IMR-90 (cell line): ENCODE measurements at regions not wholly inside any gene's neighbourhood (a gene's known extent, or its start where the extent isn't known, plus 50 kb on each side); places are given as distances from the start of the nearest gene placed in this dataset.

Experiments
- ATAC-seq: fragments of 200-7000 bp; cut with Tn5 transposase; 2 replicates; pipeline ENCODE4 v1.9.1; 2020; ENCODE audit warnings: low read depth, mild to moderate bottlenecking, moderate library complexity
- BruUV-seq: library from RNA; stranded (reverse); fragments of 400-500 nt; replicated peaks from 2 replicates; lab custom pipeline; 2021; lab: Mats Ljungman, UMichigan
- CTCF ChIA-PET: fragments of 300-600 bp; formaldehyde crosslinking; extraction: SDS; loops from one replicate; lab custom pipeline; 2021; ENCODE audit warnings: antibody characterized with exemption; lab: Yijun Ruan, JAX
- POLR2A ChIA-PET: fragments of 300-600 bp; sonication (Branson Sonifier 250); formaldehyde crosslinking; loops from one replicate; lab custom pipeline; 2022; ENCODE audit warnings: antibody characterized with exemption; ENCODE audit not compliant: unreplicated experiment; lab: Charles Lee
- DNase-seq: peaks from one replicate; pipeline ENCODE4 v3.0.0; 2013
- H2AFZ ChIP-seq: replicated peaks from 2 replicates; pipeline ENCODE3; 2013; ENCODE audit warnings: low read length, mild to moderate bottlenecking; ENCODE audit not compliant: poor library complexity
- H2AK5ac ChIP-seq: 2 replicates; pipeline ENCODE4 v1.6.1; 2013; ENCODE audit warnings: low read depth, low read length, inconsistent platforms
- H2AK9ac ChIP-seq: replicated peaks from 2 replicates; pipeline ENCODE3; 2013; ENCODE audit warnings: mild to moderate bottlenecking, low read depth, low read length, moderate library complexity; ENCODE audit not compliant: poor library complexity
- H2BK120ac ChIP-seq: 2 replicates; pipeline ENCODE4 v1.6.1; 2013; ENCODE audit warnings: low read depth, low read length, inconsistent platforms
- H2BK15ac ChIP-seq: 3 replicates; pipeline ENCODE4 v1.6.1; 2013; ENCODE audit warnings: low read depth, low read length, inconsistent platforms
- H2BK20ac ChIP-seq: 2 replicates; pipeline ENCODE4 v1.6.1; 2013; ENCODE audit warnings: low read depth, mild to moderate bottlenecking, inconsistent platforms, low read length, moderate library complexity
- H2BK5ac ChIP-seq: 2 replicates; pipeline ENCODE4 v1.6.1; 2013; ENCODE audit warnings: mild to moderate bottlenecking, low read depth, low read length, inconsistent platforms; ENCODE audit not compliant: poor library complexity, severe bottlenecking
- H3K14ac ChIP-seq: replicated peaks from 2 replicates; pipeline ENCODE4 v1.6.1; 2013; ENCODE audit warnings: low read depth, low read length, inconsistent platforms
- H3K18ac ChIP-seq: 2 replicates; pipeline ENCODE4 v1.6.1; 2013; ENCODE audit warnings: low read depth, low read length, control low read depth
- H3K23ac ChIP-seq: 2 replicates; pipeline ENCODE4 v1.6.1; 2013; ENCODE audit warnings: low read depth, low read length, inconsistent platforms
- H3K27ac ChIP-seq: 2 replicates; pipeline ENCODE4 v1.5.1; 2013; ENCODE audit warnings: mild to moderate bottlenecking, control low read depth, low read length; ENCODE audit not compliant: insufficient read depth
- H3K27me3 ChIP-seq: 2 replicates; pipeline ENCODE4 v1.6.1; 2013; ENCODE audit warnings: low read length; ENCODE audit not compliant: control insufficient read depth, insufficient read depth
- H3K36me3 ChIP-seq: 2 replicates; pipeline ENCODE4 v1.6.1; 2013; ENCODE audit warnings: low read length, mixed read lengths; ENCODE audit not compliant: control insufficient read depth, insufficient read depth
- H3K4ac ChIP-seq: 2 replicates; pipeline ENCODE4 v1.6.1; 2013; ENCODE audit warnings: low read depth, low read length, inconsistent platforms
- H3K4me1 ChIP-seq: 2 replicates; pipeline ENCODE4 v1.6.1; 2013; ENCODE audit warnings: low read length, mixed read lengths; ENCODE audit not compliant: control insufficient read depth, insufficient read depth
- H3K4me2 ChIP-seq: 2 replicates; pipeline ENCODE4 v1.6.1; 2013; ENCODE audit warnings: low read depth, mild to moderate bottlenecking, control low read depth, low read length, moderate library complexity
- H3K4me3 ChIP-seq: 2 replicates; pipeline ENCODE4 v1.5.1; 2013; ENCODE audit warnings: low read depth, mild to moderate bottlenecking, control low read depth, low read length, moderate library complexity; ENCODE audit not compliant: insufficient read depth
- H3K56ac ChIP-seq: 2 replicates; pipeline ENCODE4 v1.6.1; 2013; ENCODE audit warnings: low read length, inconsistent platforms; ENCODE audit not compliant: insufficient read depth; ENCODE audit errors: extremely low read depth
- H3K79me1 ChIP-seq, 2 experiments: 2 replicates each; pipeline ENCODE4 v1.6.1; 2013; ENCODE audit warnings: low read length in 2 of 2, inconsistent platforms in 1 of 2, low read depth in 1 of 2
- H3K9ac ChIP-seq: 2 replicates; pipeline ENCODE4 v1.6.1; 2013; ENCODE audit warnings: low read depth, low read length, control low read depth
- H3K9me1 ChIP-seq: 2 replicates; pipeline ENCODE4 v1.6.1; 2013; ENCODE audit warnings: low read length, inconsistent platforms; ENCODE audit not compliant: insufficient read depth
- H3K9me3 ChIP-seq: 2 replicates; pipeline ENCODE4 v1.6.1; 2013; ENCODE audit warnings: low read length; ENCODE audit not compliant: control insufficient read depth, insufficient read depth
- H4K20me1 ChIP-seq: 2 replicates; pipeline ENCODE4 v1.6.1; 2013; ENCODE audit warnings: low read length, inconsistent platforms; ENCODE audit not compliant: insufficient read depth
- H4K5ac ChIP-seq: 2 replicates; pipeline ENCODE4 v1.6.1; 2013; ENCODE audit warnings: mild to moderate bottlenecking, low read depth, low read length, control low read depth
- H4K8ac ChIP-seq, 2 experiments: 2 replicates each; pipeline ENCODE4 v1.6.1; 2013; ENCODE audit warnings: low read depth in 2 of 2, low read length in 2 of 2, control low read depth in 1 of 2, inconsistent platforms in 1 of 2
- H4K91ac ChIP-seq: 2 replicates; pipeline ENCODE4 v1.6.1; 2013; ENCODE audit warnings: low read depth, low read length, inconsistent platforms; ENCODE audit not compliant: insufficient read depth
- BHLHE40 ChIP-seq: fragments of 150-350 bp; IDR thresholded peaks from 2 replicates; pipeline ENCODE4 v1.6.1; 2016; ENCODE audit warnings: mild to moderate bottlenecking, low read depth, low read length
- CEBPB ChIP-seq: IDR thresholded peaks from 2 replicates; pipeline ENCODE4 v1.6.1; 2012; ENCODE audit warnings: low read depth, low read length, improper control_type of control experiment
- CHD1 ChIP-seq: IDR thresholded peaks from 2 replicates; pipeline ENCODE4 v1.6.1; 2012; ENCODE audit warnings: low read depth, low read length, improper control_type of control experiment
- CTCF ChIP-seq: conservative IDR thresholded peaks from 2 replicates; pipeline ENCODE4 v1.5.1; 2012; ENCODE audit warnings: mild to moderate bottlenecking, low read depth, low read length, improper control_type of control experiment
- ELK1 ChIP-seq: fragments of 150-350 bp; IDR thresholded peaks from 2 replicates; pipeline ENCODE4 v1.6.1; 2016; ENCODE audit warnings: low read depth, mild to moderate bottlenecking, low read length, moderate library complexity, borderline replicate concordance
- FOS ChIP-seq: fragments of 150-350 bp; IDR thresholded peaks from 2 replicates; pipeline ENCODE4 v1.6.1; 2016; ENCODE audit warnings: low read depth, low read length
- MAFK ChIP-seq: IDR thresholded peaks from 2 replicates; pipeline ENCODE4 v1.6.1; 2012; ENCODE audit warnings: low read depth, low read length, improper control_type of control experiment
- MAZ ChIP-seq: IDR thresholded peaks from 2 replicates; pipeline ENCODE4 v1.6.1; 2012; ENCODE audit warnings: low read depth, mild to moderate bottlenecking, low read length, improper control_type of control experiment, moderate library complexity, borderline replicate concordance
- MXI1 ChIP-seq: IDR thresholded peaks from 2 replicates; pipeline ENCODE4 v1.6.1; 2012; ENCODE audit warnings: low read depth, mild to moderate bottlenecking, low read length, moderate library complexity, borderline replicate concordance
- NFE2L2 ChIP-seq: fragments of 150-350 bp; IDR thresholded peaks from 2 replicates; pipeline ENCODE4 v1.6.1; 2016; ENCODE audit warnings: low read depth, mild to moderate bottlenecking, low read length
- POLR2A ChIP-seq: IDR thresholded peaks from 2 replicates; pipeline ENCODE4 v1.6.1; 2012; ENCODE audit warnings: mild to moderate bottlenecking, low read depth, low read length
- RAD21 ChIP-seq: IDR thresholded peaks from 2 replicates; pipeline ENCODE4 v1.6.1; 2012; ENCODE audit warnings: low read length, improper control_type of control experiment
- RCOR1 ChIP-seq: IDR thresholded peaks from 2 replicates; pipeline ENCODE4 v1.6.1; 2012; ENCODE audit warnings: mild to moderate bottlenecking, low read length, improper control_type of control experiment; ENCODE audit not compliant: insufficient replicate concordance
- RFX5 ChIP-seq: IDR thresholded peaks from 2 replicates; pipeline ENCODE4 v1.8.0; 2012; ENCODE audit warnings: low read depth, mild to moderate bottlenecking, low read length, moderate library complexity
- SMC3 ChIP-seq: fragments of 150-350 bp; IDR thresholded peaks from 2 replicates; pipeline ENCODE4 v1.6.1; 2016; ENCODE audit warnings: low read depth, mild to moderate bottlenecking, antibody characterized with exemption, low read length, moderate library complexity
- USF2 ChIP-seq: fragments of 150-350 bp; IDR thresholded peaks from 2 replicates; pipeline ENCODE4 v1.6.1; 2017; ENCODE audit warnings: mild to moderate bottlenecking, antibody characterized with exemption, low read length, low read depth
- dilution Hi-C: fragments of 300-500 bp; cut with HindIII; formaldehyde crosslinking; loops from one replicate; pipeline ENCODE4 v1.14.3; 2018; ENCODE audit warnings: low sequenced_read_pairs; ENCODE audit not compliant: unreplicated experiment
- in situ Hi-C: fragments of 300-500 bp; cut with MboI; formaldehyde crosslinking; loops from 3 replicates; pipeline ENCODE4 v1.14.3; 2019; ENCODE audit warnings: low sequenced_read_pairs, inconsistent platforms, mixed read lengths
- intact Hi-C: fragments of 100-400 bp; cut with micrococcal nuclease; formaldehyde crosslinking; loops from 2 replicates; pipeline ENCODE4 v1.10.0; 2022

GRCh38 chr5:112637343-112637742, 100.3 kb upstream of the APC start:
- POLR2A ChIA-PET: no interaction called here
- H3K14ac ChIP-seq: no peak overlapping the region
- no peak overlapping the region for H2BK20ac ChIP-seq
- no peak overlapping the region for H3K27ac ChIP-seq
- no TSS peak for BruUV-seq
- dilution Hi-C loops (no loop called here), in situ Hi-C loops (no loop called here), intact Hi-C loops (no loop called here)
- ATAC-seq (no peak), DNase-seq (no peak)
- H3K9ac ChIP-seq: no peak overlapping the region
- H2BK5ac ChIP-seq: no peak overlapping the region
- H3K4me1 ChIP-seq: no peaks in the 10 kb centered on the region
- no peaks in the 10 kb centered on the region for H3K9me1 ChIP-seq
- no peaks in the 10 kb centered on the region for H3K79me1 ChIP-seq
- TF ChIP-seq SMC3 (no peak), MXI1 (no peak), RCOR1 (no peak), RFX5 (no peak), FOS (no peak), CHD1 (no peak), BHLHE40 (no peak), CEBPB (no peak), RAD21 (no peak), ELK1 (no peak), USF2 (no peak), NFE2L2 (no peak), MAZ (no peak), CTCF (no peak), POLR2A (no peak), MAFK (no peak)
- H3K18ac ChIP-seq: no peak overlapping the region
- H3K56ac ChIP-seq: no peak overlapping the region
- H4K5ac ChIP-seq: no peak overlapping the region
- no peak overlapping the region for H3K4ac ChIP-seq
- H3K9me3 ChIP-seq: no peaks in the 10 kb centered on the region
- no peak overlapping the region for H2BK15ac ChIP-seq
- H3K4me2 ChIP-seq: no peak overlapping the region
- H4K8ac ChIP-seq: no peak overlapping the region
- peaks cover 2% of the 10 kb centered on the region; the same call in 1 of the 2 replicates for H3K27me3 ChIP-seq
- H4K20me1 ChIP-seq: no peaks in the 10 kb centered on the region
- H2AK5ac ChIP-seq: no peak overlapping the region
- H4K91ac ChIP-seq: no peak overlapping the region
- no peak overlapping the region for H2AK9ac ChIP-seq
- no peak overlapping the region for H3K4me3 ChIP-seq
- H2BK120ac ChIP-seq: no peak overlapping the region
- H2AFZ ChIP-seq: no peak overlapping the region
- no peak overlapping the region for H3K23ac ChIP-seq
- no peaks in the 10 kb centered on the region for H3K36me3 ChIP-seq
- CTCF ChIA-PET: interaction anchor here (1.4 kb wide), 1 partner anchor 11 kb away, joined by 4 read pairs; no protein-coding TSS in a partner anchor
